Kasumi-1 (cell line): ENCODE measurements at regions not wholly inside any gene's neighbourhood (a gene's known extent, or its start where the extent isn't known, plus 50 kb on each side); places are given as distances from the start of the nearest gene placed in this dataset.

ENCODE experiments used
- DNase-seq, 2 experiments: peaks; one replicate each; lab custom pipeline; 2025; lab: John Stamatoyannopoulos, UW

DNA sequence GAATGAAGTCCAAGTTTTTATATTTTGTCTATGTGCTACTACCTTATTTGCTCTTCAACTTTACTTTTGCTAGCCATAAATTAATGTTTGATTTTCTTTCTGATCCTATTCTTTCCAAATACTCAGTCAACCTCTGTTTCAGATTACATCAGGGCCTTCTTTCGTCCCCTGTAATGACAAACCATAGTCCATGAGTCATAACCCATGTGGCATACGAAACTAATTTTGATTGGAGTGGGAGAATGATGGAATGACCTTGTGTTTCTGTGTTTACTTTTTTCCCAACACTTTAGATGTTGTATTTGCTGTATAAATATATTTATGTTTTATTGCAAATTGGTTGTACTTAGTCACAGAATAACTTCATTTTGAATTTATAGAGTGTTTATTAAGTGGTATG lies 1043.1 kb downstream of the DTWD2 start:
- no peak for DNase-seq

DNA sequence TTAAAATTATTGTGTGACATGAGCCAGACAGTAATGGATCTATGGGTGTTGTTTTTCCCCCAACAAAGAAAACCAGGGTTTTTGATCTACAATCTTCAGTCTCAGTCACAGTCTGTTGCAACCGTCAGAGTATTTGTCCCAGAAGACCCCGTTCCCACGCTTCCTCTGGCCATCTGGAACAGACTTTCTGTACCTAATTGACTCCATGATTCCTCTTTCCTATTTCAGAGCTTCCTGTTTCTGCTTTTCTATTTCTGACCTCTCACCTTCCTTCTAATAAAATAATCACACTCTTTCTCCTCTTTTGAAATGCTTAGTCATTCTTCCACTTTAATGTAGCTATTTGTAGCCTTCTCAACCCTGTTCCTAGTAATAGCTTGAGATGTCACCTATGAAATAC lies 1044.8 kb downstream of the DTWD2 start:
- no peak for DNase-seq

DNA sequence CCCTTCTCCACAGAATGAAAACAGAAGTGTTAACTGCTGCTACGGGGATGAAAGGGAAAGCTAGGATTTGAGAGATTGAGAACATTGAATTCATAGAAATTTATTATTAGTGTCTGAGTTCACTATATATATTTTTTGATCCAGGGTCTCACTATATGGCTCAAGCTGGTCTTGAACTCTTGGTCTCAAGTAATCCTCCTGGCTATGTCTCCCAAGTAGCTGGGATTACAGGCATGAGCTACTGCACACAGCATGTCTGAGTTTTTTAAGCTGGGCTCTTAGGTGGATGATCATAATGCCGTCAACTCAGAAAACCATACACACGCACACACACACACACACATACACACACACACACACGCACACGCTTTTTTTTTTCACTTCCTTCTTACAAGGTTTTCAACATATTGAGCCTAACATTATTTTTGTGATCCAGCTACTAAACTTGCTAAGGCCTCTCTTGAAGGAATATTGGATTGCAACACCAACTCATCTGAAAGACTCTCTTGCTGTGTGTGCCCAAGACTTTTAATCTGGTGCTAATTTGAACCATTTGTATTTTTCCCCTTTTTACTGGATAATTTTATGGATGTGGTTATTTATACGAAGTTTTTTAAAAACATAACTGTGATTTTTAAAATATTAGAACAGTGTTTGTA lies 1045.4 kb downstream of the DTWD2 start:
- no peak for DNase-seq

DNA sequence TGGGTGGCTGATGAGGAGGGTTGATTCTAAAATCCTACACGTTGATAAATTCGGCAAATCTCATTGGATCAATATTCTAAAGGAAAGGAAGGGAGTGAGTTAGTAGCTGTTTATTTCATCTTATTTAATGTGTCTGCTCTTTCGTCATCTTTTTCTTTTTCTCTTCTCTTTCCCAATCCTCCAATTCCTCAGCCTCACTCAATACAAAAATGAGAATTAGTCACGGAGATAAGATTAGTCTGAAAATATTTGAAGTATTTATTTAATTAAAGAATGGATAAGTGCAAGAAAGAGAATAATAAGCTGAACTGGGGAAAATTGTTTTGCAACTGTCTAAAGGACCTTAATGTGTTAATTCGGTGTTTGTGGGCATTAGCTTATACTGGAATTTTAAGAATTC lies 1095.1 kb downstream of the DTWD2 start:
- DNase-seq, result no peak

DNA sequence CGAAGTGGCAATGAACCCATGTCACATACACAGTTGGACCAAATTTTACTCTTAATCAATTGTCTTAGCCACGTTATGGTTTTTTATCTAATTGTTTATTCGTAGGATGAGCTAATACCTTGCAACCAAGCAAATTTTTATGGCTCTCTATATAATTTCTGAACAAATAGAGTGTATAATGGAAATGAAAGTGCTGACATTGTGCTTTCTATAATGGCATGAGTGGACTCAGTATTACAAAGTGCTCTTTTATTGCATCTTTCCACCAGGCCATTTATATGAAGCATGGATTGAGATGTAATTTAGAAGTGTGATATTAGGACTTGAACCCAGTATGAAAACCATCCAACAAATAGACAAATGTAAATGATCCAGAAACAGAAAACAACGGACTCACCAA lies 1096.0 kb downstream of the DTWD2 start:
- no peak for DNase-seq

DNA sequence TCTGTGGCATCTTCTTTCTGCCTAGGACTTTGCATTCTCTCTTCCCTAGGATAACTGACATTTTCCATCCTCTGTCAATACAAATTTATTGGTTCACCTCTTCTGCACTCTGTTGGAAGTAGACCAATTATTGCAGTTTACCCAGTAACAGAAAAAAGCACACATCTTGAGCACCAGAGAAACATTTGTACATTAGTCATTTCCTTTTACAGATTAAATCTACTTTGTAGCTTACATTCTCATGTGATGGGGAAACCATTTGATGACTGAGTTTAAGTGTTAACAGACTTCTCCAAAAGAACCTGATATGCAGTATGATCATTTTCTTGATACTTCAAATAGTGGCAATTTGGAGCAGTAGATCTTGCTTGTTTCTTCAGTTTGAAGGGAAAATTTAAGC lies 1098.8 kb downstream of the DTWD2 start:
- DNase-seq, result peak; percentile 38 to 59

DNA sequence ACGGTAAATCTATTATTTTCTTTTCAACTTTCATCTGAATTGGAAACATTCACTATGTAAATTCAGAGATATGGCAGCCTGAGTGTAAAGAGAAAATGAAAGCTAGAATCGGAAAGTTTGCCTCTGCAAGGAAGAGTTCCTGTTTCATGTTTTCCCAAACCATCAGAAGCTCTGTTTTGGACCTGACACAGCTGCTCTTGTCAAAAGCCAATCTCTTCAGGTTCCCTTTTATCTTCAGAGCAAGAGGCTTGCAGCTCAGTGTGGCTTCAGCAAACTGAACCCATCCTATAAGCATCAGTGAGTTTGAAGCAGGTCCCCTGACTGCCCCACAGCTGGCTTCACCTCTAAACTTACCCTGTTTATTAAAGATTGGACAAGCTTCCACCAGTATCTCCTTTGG lies 1099.7 kb downstream of the DTWD2 start:
- DNase-seq, result peak in 1 of 2 experiments; percentile 16

DNA sequence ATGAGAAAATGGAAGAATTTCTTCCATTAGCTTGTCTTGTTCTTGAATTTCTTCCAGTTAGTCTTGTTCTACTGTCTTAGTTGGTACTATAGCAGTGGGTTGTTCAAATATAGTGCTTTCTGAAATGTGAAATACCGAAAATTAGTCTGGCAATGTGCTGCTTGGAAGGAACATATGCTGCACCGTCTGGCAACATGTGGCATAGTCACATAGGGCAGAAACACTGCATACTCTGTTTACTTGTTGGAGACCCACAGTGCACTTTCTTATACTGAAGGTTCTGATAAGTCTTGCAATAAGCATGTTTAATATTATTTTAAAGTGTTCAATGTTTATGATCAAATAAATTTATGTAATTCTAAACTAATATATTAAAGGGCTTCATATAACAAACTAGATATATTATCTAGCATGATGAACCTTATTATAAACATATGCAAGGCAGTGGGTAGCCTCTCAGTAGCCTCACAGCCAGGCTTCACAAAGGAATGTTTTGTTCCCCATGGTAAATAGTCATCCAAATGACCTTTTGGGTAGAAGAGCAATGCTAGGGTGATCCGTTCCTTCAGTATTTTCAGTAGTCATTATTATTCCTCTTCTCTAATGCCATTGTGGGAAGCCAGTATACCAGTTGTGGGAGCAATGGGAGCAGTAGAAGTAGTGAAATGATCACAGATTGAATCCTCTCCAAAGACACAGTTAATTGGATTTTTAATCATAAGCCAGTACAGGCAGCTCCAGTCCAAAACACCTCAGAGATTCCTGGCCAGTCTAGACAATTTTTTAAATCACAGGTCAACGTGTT lies 1106.7 kb downstream of the DTWD2 start:
- no peak for DNase-seq

DNA sequence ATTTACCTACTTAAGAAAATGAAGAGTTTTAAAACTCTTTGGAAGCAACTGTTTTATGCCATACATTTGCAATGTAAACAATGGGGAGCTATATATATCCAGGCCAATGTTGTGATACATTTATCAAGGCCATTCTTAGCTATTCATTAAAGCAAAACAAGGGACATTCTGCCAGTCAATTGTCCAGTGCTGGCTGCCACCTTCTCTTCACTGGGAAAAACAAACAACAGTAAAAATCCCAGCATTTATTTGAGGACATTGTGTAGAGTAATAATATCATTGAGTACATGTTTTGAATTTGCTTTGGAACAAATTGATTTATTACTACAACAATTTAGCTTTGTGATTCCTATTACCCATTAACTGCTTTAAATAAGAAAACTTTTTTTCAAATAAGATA lies 1107.4 kb downstream of the DTWD2 start:
- no peak for DNase-seq

DNA sequence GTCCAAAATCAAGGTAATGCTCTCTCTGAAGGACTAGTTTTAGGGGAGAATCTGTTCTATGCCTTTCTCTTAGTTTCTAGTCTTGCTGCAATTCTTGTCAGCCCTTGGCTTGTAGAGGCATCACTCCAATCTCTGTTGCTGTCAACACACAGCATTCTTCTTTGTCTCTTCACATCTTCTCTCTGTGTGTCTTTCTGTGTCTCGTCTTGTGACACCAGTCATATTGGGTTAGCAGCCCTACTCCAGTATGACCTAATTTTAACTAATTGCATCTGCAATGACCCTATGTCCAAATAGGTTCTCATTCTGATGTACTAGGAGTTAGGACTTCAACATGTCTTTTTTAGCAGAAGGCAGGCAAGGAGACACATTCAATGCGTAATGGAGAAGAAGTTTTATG lies 1110.6 kb downstream of the DTWD2 start:
- no peak for DNase-seq

DNA sequence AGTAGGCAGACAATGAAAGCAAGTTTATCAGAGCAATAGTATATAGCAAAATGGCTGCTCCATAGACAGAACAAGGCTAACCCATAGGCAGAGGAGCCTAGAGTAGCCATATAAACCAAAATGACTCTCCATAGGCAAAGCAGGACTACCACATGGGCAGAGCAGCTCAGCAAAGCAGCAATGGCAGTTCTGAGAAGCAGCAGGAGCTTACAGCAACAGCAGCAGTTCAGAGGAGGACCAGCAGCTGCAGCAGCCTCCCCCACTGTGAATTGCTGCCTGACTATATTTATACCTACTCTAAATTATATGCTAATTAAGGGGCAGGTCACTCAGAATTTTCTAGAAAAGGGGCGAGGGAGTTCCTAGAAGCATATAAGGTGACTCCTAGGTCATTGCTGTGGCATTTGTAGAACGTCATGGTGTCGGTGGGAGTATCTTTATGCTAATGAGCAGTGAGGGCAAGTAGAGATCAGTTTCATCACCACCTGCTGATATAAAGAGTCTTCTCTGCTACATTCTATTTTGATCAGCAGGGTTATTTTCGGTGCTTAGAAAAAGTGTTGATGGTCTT lies 1115.5 kb downstream of the DTWD2 start:
- no peak for DNase-seq

DNA sequence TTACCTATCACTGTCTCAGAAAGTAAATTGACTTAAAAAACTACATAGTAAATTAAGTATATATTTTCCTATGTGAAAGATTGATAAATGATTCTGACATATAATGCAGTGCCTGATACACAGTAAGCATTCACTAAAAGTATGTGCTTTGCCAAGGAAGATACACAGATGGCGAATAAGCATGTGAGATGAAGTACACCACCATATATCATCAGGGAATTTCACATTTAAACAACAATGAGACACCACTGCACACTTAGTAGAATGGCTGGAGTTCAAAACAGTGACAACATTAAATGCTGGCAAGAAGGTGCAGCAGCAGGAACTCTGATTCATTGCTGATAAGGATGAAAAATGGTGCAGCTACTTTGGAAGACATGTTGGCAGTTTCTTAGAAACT lies 1118.8 kb downstream of the DTWD2 start:
- DNase-seq, result no peak

DNA sequence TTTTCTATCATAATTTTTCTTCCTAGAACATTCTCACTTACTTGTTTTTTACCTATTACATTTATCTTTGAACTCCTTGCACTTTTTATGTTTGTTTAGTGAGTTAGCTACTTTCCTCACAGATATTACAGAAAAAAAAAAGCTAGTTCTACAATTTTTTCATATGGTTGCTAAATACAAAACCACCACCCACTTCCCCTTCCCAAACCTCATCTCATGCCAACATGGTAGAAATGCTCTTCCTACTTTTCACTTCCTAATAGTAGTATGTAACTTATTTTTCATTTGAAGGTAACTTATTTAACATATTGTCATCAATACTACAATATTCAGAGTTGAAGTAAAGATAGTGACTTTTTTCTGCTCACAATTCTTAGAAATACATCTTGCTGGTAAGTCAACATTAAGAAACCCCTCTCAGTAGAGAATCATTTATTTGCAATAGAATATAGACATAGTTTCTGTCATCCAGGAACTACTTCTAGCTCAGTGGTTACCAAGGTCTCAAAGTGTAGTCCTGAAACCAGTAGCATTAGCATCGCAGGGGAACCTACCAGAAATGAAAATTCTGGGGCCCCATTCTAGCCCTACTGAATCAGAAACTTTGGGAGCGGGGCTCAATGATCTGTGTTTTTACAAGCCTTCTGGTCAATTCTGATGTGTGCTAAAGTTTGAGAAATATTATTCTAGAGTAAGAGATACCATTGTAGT lies 1124.6 kb downstream of the DTWD2 start:
- DNase-seq, result peak; percentile 60 to 68

DNA sequence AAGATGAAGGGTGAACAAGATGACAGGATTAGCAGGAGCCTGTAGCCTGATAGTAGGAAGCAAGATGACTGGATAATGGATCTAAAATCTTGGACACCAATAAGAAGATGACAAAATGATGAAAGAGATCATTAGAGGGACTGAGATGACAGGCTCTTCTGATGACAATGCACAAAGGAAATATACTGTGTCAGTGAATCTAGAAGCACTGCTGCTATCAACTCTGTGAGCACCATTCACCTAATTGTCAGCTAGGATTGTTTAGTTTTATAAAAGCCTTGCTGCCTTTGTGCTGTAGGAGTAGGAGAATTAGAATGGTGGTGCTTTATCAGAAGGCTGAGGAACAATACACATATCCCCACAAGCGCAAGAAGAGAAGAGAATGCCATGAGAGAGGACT lies 1127.8 kb downstream of the DTWD2 start:
- no peak for DNase-seq

DNA sequence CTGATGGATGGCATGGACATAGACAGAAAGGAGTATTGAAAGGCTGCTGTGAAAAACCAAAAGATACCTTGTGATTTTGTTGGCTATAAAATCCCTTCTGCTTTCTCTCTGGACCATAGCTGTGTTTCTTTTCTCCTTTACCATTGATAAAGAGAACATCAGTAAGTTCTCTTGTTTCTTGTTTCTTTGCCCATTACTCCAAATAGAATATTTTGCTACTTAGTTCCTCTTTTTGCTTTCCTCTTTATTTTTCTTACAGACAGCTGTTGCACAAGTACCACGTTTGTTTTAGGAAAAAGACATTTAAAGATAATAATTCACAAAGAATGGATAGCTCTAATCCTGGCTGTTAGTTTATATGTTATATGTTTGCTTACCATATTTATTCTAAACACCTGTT lies 1129.2 kb downstream of the DTWD2 start:
- DNase-seq, result peak; percentile 81 to 84

DNA sequence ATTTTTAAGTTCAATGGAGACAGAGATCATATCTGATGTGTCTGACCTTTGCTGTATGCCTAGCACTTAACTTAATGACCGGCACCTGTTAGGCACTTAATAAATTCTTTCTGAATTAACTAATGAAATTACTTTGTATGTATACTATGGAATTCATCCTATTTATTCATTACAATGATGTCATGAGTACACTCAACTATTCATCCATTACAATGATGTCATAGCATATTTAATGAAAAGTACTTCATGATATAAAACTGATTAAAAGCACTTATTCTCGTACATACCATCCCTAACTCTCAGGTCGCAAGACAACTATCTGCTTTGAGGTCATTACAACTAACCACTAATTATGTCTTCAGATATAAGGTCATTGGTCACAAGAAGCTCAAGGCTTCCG lies 1131.6 kb downstream of the DTWD2 start:
- DNase-seq, result no peak

DNA sequence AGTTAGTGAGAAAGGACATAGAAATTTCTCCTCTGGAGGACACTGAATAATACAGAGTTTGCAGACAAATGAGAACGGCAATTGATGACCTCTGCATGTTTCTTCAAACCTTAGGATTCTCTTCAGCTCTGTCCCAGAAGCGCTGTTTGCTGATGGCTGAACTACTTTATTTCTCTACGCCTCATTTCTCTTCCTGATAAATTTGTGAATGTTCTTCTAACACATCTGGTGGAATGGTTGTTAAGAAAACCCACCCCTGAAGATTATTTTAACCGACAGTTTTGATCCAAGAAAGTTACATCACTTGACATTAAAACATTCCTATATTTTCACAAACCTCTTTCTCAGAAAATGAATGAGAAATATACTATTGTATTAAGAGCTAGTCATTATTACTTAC lies 1150.6 kb downstream of the DTWD2 start:
- DNase-seq, result no peak

DNA sequence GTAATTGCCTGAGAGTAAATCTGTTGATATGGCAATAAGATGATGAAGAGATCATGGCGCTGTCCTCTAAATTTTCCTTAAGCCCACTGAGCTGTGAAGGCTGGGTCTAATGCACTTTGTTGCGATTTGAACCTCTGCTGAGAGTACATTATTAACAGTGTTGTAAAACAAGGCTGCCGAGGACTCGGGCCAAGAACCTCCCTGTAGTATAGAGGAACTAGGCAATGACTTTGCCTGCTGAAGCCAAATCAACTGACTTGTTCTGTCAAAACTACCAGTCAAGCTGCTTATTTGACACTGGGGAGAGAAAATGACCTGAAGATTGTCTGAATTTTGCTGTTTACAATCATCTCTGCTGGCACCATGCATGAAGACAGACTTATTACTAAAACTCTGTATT lies 1154.7 kb downstream of the DTWD2 start:
- no peak for DNase-seq

DNA sequence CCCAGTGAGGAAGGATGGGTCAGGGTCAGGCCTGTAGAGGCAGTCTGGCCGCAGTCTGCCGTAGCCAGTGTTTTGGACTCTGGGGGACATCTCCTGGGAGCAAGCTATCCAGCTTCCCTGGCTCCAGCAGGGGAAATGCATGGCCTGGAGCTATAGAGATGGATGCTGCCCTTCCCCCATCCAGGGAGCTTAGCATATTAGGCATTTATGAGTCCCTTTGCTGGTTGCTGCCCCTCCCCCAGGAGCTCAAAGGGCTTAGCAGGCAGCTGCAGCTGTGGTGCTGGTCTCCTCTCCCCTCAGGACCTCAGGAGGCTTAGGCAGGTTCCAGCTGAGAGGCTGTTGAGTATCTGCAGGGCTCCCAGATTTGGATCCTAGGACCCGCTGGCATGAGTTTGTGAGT lies 1158.7 kb downstream of the DTWD2 start:
- DNase-seq, result no peak

DNA sequence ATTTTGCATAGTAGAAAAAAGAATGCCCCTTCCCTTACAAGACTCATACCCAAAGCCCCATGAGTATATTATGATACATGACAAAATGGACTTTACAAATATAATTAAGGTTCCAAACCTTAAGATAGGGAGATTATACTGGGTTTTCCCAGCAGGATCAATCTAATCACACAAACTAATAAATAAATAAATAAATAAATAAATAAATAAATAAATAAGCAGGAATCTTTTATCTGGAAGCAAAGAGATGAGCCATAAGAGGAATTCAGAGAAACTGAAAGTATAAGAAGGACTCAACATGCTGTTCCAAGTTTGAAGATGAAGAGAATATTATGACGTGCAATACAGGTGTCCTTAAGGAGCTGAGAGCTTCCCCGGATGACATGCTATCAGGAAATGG lies 1174.5 kb downstream of the DTWD2 start:
- no peak for DNase-seq

DNA sequence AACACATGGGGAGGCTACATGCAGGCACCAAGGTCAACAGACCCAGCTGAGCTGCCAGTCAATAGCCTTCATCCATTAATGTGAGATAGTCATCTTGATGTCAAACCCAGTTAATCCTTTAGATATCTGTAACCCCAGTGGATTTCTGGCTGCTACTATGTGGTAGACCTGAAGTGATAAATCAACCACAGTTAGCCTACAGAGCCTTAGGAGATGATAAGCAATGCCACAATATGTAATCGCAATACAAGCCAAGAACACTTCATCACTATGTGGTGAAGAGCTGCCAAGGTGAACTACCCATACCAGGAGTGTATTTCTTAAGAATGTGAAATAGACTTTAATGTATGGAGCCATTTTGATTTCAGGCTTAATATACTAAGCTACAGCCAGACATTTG lies 1175.5 kb downstream of the DTWD2 start:
- DNase-seq, result no peak

DNA sequence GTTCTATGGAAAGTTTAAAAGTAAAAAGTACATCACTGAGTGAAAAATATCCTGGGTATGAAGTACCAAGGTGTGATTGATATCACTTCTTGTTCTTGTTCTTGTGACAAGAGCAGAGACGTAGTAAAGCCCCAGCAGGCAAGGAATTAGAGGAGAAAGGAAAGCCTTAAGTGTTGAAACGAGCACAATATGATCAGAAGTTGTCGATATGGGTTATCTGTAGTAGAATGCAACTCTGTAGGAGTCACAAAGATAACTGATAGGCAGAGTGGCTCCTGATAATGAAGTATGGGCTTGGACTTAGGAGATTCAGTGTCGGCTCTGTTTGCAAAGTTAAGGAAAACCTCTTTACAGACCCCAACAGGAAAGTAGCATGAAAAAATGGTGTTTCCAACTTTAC lies 1179.1 kb downstream of the DTWD2 start:
- no peak for DNase-seq

DNA sequence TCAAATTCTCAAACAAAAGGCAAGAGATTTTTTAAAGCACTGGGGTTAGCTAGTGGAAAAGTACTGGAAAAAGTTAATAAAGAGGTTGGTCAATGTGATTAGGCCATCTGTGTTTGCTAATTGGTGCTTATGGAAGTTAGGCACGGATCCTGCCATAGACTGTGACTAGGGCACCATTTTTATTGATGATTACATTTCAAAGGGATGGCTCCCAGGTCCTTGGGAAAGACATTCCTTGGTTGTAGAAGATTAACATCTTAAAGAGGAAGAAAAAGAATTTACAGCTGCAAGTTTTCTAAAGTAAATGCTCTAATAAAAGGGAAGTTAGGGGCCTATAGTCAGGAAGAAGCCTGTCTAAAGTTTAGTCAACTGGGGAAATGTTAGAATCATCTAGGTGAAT lies 1183.3 kb downstream of the DTWD2 start:
- no peak for DNase-seq
